GM12864 (cell line): ENCODE measurements at regions not wholly inside any gene's neighbourhood (a gene's known extent, or its start where the extent isn't known, plus 50 kb on each side); places are given as distances from the start of the nearest gene placed in this dataset.
A peak's percentile ranks its signal among the peaks of the same experiment; 100 is the strongest.

Experiments used
- DNase-seq: peaks from one replicate; pipeline ENCODE4 v3.0.0-alpha.2; 2011; ENCODE audit warnings: low read depth
- H3K4me3 ChIP-seq: 2 replicates; pipeline ENCODE4 v1.5.1; 2011; ENCODE audit warnings: mild to moderate bottlenecking, low read depth, low read length, control low read depth
- CTCF ChIP-seq: IDR thresholded peaks from 2 replicates; pipeline ENCODE4 v1.5.1; 2011; ENCODE audit warnings: low read depth, mild to moderate bottlenecking, moderate library complexity, low read length, control low read depth, inconsistent platforms; ENCODE audit errors: missing control alignments

- H3K4me3 ChIP-seq, result no peak overlapping the region
- no peak for TF ChIP-seq CTCF
- DNase-seq, result no peak
These were observed 373.3 kb upstream of the DIAPH2 start for GRCh38 chrX:96311366-96311765.

DNA sequence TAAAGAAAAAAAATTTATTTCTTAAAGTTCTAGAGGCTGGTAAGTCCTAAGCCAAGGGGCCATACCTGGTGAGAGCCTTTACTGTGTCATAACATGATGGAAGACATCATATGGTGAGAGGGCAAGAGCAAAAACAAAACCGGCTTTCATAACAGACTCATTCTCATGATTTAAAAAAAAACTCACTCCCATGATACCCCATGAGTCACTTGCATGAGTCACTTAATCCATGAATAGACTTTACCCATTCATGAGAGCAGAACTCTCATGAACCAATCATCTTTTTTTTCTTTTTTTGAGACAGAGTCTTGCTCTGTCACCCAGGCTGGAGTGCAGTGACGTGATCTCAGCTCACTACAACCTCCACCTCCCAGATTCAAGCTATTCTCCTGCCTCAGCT is 369.7 kb upstream of the DIAPH2 start:
- no peak overlapping the region for H3K4me3 ChIP-seq
- TF ChIP-seq CTCF, result no peak
- no peak for DNase-seq

GRCh38 chrX:96361844-96362243 is 322.8 kb upstream of the DIAPH2 start:
- DNase-seq, result no peak
- TF ChIP-seq CTCF, result no peak

GRCh38 chrX:96372313-96373046 is 312.2 kb upstream of the DIAPH2 start:
- peak; percentile 34 for TF ChIP-seq CTCF
- DNase-seq, result peak; percentile 1
- no peak overlapping the region for H3K4me3 ChIP-seq

More at GRCh38 chrX:96361844-96362243, 322.8 kb upstream of the DIAPH2 start:
- no peak overlapping the region for H3K4me3 ChIP-seq

DNA sequence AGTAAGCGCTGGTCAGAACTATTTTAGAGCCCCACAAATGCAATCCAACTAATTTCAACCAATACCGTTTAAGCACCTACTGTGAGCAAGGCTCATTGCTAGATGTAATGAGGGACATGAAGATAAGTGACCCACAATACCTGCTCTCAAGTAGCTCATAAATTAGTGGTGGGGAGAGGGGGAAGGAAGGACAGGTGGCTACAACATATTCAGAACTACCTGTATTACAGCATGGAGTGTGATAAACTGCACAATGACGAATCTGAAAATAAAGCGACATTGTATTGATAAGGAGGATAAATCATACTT is 311.6 kb upstream of the DIAPH2 start:
- no peak for TF ChIP-seq CTCF

DNA sequence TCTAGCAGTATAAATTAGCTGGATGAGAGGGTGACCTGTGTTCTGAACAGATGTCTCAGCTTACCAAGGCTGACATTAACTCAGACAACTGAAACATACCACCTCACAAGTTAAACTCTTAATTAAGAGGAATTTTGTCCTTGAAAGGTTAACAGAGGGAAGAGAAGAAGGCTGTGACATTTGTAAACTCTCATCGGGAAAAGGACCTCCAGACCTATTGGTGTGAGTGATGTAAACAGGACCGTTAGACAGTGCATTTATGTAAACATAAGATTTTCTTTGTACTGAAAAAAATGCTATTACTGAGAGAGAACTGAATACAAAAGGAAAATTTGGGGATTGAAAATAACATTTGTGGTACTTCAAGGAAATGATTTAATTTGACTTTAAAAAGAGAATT is 308.4 kb upstream of the DIAPH2 start:
- H3K4me3 ChIP-seq, result no peak overlapping the region
- DNase-seq, result no peak
- no peak for TF ChIP-seq CTCF

More for the DNA sequence above, 311.6 kb upstream of the DIAPH2 start:
- H3K4me3 ChIP-seq, result no peak overlapping the region
- no peak for DNase-seq

DNA sequence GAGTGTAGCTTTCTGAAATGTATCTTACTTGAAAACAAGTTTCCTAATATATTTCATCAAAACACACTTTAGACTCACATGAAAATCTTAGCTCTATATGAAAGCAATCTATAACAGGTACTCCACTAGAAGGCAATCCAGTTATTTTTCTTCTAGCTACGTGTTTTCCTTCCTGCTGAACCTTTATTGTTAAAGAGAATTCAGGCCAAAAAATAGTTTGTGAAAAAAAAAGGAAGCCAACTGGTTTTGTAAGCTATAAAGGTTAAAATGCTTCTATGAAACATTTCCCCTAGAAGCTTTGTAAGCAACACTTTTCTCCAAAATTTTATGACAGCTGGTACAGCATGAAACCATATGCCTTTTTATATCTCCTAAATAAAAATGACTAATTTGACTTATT is 304.7 kb upstream of the DIAPH2 start:
- no peak for TF ChIP-seq CTCF
- no peak overlapping the region for H3K4me3 ChIP-seq
- DNase-seq, result no peak
